Neuron (in vitro differentiated cells): ENCODE measurements at regions not wholly inside any gene's neighbourhood (a gene's known extent, or its start where the extent isn't known, plus 50 kb on each side); places are given as distances from the start of the nearest gene placed in this dataset.
"Not testable (repeated sequence)": the region's sequence is repeated elsewhere in the genome, so short reads cannot be mapped to it uniquely, and the experiment has no call there.

ENCODE experiments used
- H2AFZ ChIP-seq: one replicate; pipeline ENCODE4 v1.6.1; 2013; ENCODE audit warnings: low read depth, mild to moderate bottlenecking, inconsistent platforms, low read length, moderate library complexity
- H3K27me3 ChIP-seq: one replicate; pipeline ENCODE4 v1.6.1; 2013; ENCODE audit warnings: low read length; ENCODE audit not compliant: insufficient read depth
- H3K36me3 ChIP-seq: one replicate; pipeline ENCODE4 v1.6.1; 2013; ENCODE audit warnings: low read length; ENCODE audit not compliant: insufficient read depth
- H3K4me1 ChIP-seq: one replicate; pipeline ENCODE4 v1.6.1; 2013; ENCODE audit warnings: low read length; ENCODE audit not compliant: insufficient read depth
- H3K4me3 ChIP-seq: 2 replicates; pipeline ENCODE4 v1.5.1; 2013; ENCODE audit warnings: mild to moderate bottlenecking, low read length, moderate library complexity
- H3K9me3 ChIP-seq: one replicate; pipeline ENCODE4 v1.6.1; 2013; ENCODE audit warnings: low read length

DNA sequence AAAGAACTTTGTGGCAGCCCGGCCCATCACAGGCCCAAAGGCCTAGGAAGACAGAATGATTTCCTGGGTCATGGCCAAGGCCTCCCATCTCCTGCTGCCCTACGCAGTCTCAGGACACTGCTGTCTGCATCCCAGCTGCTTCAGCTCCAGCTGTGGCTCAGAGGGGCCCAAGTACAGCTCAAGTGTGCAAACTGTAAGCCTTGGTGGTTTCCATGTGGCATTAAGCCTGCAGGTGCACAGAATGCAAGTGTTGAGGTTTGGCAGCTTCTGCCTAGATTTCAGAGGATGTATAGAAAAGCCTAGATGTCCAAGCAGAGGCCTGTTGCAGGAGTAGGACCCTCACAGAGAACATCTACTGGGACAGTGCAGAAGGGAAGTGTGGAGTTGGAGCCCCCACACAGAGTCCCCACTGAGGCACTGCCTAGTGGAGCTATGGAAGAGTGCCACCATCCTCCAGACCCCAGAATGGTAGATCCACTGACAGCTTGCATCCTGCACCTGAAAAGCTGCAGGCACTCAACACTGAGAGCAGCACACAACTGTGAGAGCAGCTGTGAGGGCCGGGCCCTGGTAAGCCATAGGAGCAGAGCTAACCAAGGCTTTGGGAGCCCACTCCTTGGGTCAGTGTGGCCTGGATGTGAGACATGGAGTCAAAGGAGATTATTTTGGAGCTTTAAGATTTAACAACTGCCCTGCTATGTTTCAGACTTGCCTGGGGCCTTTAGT lies 208.2 kb upstream of the CMC1 start:
- H3K4me1 ChIP-seq: no peaks in the 10 kb centered on the region
- H3K27me3 ChIP-seq: no peaks in the 10 kb centered on the region
- H3K9me3 ChIP-seq: no peaks in the 10 kb centered on the region
- H3K36me3 ChIP-seq: no peaks in the 10 kb centered on the region
- H2AFZ ChIP-seq: no peak overlapping the region
- H3K4me3 ChIP-seq: no peak overlapping the region

DNA sequence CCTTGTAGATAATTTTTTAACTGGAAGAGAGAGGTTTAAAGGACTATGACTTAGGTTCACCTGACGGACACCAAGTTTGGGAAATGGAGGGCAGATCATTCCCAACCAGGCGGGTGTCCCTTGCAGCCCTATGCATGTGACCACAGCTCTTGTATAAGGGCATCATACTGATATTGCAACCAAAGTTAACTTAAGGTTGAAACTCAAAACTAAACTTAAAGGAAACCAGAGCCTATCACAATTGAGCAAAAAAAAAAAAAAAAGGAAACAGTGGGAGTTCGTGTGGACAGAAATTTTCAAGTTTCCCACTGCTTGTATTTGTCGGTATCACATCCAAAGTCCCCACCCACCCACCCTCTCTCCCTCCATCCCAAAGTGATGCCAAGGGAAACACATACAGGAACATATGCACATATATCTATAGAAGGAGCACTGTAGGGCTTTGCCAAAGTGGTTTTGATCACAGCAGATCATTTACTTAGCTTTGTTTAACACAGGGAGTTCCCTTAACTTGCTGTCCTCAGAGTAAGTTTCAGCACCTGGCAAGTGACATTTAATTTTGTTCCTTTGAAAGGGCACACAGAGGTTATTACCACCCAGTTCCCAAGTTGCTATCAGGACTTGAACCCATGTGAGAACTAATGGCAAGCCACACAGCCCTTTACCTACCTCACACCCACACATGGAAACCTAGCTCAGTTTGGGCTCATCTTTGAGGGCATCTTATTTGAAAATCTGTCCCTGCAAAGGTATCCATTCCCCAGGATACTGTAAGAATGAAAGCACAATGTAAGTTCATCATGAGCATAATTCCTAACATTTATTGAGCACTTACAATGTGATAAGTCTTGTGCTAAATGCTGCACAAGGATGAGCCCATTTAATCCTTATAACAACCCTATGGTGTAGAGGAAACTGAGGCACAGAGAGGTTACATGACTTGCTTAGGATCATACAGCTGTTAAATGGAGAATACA lies 204.5 kb upstream of the CMC1 start:
- Histone ChIP-seq H2AFZ (no peak overlapping the region), H3K4me3 (no peak overlapping the region), H3K4me1 (no peaks in the 10 kb centered on the region), H3K27me3 (no peaks in the 10 kb centered on the region), H3K9me3 (no peaks in the 10 kb centered on the region), H3K36me3 (no peaks in the 10 kb centered on the region)

DNA sequence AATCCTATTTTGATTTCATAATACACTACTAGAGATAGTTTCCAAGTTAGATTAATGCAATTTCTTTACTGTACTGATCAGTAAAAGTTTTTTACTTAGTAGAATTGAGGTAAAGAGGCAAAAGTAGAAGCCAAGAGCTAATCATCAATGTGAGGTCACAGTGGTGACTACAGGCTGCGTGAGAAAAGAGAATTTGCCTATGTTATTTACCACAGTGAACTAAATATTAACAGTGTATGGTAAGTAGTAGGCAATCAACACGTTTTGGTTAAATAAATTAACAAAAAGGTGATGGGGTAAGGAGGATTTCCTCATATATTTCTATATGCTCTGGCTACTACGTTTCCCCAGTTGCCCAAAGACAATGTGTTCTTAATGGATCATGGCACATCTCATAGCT lies 202.2 kb upstream of the CMC1 start:
- no peaks in the 10 kb centered on the region for H3K4me1 ChIP-seq
- no peak overlapping the region for H3K4me3 ChIP-seq
- H2AFZ ChIP-seq: no peak overlapping the region
- no peaks in the 10 kb centered on the region for H3K36me3 ChIP-seq
- H3K27me3 ChIP-seq: no peaks in the 10 kb centered on the region
- H3K9me3 ChIP-seq: no peaks in the 10 kb centered on the region

DNA sequence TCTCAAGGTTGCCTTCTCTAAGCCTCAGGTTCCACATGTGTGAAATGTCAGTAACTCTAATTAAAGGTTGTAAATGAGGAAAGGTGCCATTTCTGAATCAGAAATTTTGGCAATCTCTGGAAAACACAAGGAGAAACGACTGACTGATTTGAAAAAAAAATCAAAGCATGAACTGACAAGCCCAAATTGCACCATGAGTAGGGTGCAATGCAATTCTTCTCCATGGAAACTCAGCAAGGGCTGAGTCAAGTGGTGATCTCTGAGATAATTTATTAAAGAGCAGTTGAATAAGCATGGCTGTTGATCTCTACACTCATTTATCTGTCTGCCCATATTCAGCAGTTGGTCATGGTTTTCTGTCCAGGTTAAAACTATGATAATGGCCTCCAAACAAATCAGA lies 201.6 kb upstream of the CMC1 start:
- Histone ChIP-seq H3K9me3 (no peaks in the 10 kb centered on the region), H3K4me3 (no peak overlapping the region), H3K27me3 (no peaks in the 10 kb centered on the region), H2AFZ (no peak overlapping the region), H3K36me3 (no peaks in the 10 kb centered on the region), H3K4me1 (no peaks in the 10 kb centered on the region)

DNA sequence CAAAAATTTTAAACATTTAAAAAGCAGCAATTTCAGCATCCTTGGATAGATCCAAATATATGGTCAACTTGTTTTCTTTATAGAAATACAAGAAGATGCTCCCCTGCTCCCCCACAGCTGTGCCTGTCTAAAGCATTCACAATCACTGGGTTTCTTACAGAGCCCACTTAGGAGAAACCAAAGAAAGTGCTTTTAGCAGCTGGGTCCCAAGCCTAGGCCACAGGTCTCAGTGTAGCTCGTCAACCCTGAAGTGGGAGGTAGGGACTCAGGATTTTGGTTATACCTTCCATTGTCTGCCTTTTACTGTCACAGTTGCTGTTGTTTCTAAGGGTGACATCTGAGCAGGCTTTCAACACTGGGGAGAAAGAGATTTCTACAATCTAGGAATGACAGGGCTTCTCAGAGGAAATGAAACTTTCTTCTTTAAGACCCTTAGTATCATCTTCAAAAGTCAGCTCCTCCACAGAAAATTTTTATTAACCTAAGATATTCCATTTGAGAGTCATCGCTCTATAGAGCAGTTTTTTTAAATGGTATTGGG lies 199.3 kb upstream of the CMC1 start:
- no peaks in the 10 kb centered on the region for H3K27me3 ChIP-seq
- no peaks in the 10 kb centered on the region for H3K36me3 ChIP-seq
- H2AFZ ChIP-seq: no peak overlapping the region
- no peaks in the 10 kb centered on the region for H3K9me3 ChIP-seq
- no peak overlapping the region for H3K4me3 ChIP-seq
- H3K4me1 ChIP-seq: no peaks in the 10 kb centered on the region

DNA sequence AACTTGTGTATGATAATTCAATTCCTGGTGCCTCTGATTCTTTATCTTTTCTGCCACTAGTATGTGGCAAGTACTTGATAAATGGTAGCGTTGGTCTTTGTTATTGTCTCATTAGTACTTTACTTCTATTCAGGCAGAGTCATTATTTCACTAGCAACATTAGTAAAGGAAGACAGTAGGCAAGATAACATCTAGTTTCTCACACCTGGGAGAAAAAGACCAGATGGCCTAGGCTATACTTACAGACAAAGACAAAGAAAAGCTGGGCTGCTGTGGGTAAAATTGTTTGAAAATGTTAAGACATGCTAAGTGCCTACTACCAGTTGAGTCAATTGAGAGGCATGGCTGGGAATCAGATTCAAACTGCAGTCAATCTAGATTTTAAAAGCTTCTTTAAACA lies 198.7 kb upstream of the CMC1 start:
- Histone ChIP-seq H3K27me3 (no peaks in the 10 kb centered on the region), H3K36me3 (no peaks in the 10 kb centered on the region), H3K4me3 (no peak overlapping the region), H3K4me1 (no peaks in the 10 kb centered on the region), H3K9me3 (no peaks in the 10 kb centered on the region), H2AFZ (no peak overlapping the region)

DNA sequence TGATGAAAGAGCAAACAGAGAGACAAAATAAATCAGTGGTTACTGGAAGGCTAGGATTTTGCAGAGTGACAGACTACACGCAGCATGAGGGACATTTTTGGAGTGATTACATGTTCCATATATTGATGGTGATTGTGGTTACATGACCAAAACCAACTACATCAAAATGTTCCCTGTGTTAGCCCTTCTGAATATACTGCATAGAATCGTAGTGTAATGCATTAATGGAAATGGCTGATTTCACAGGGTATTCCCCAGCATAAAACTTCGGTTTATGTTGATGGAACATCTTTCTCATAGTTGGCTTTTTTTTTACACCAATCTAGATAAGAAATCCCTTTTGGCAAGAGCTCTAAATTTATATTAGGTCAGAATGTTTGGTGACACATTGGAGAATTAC lies 191.3 kb upstream of the CMC1 start:
- no peaks in the 10 kb centered on the region for H3K9me3 ChIP-seq
- H3K4me3 ChIP-seq: no peak overlapping the region
- no peaks in the 10 kb centered on the region for H3K4me1 ChIP-seq
- no peaks in the 10 kb centered on the region for H3K27me3 ChIP-seq
- no peak overlapping the region for H2AFZ ChIP-seq
- H3K36me3 ChIP-seq: no peaks in the 10 kb centered on the region

DNA sequence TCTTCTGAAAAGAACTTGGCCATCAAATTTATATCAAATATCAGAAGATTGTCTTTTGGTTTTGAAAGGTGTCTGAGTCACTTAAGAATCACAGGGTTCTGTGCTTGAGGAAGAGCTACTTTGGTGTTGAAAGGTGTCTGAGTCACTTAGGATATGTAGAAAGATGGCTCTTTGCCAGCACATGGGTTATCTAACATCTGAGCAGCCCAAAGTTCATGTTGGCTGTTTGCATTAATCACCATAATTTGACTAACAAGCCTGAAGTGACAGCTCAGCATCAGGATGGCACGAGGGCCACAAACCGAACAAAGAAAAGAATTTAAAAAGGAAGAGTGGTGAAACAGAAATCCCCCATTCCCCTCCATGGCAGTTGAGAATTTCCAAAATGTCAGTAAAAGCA lies 190.5 kb upstream of the CMC1 start:
- no peaks in the 10 kb centered on the region for H3K36me3 ChIP-seq
- no peaks in the 10 kb centered on the region for H3K4me1 ChIP-seq
- no peak overlapping the region for H3K4me3 ChIP-seq
- no peak overlapping the region for H2AFZ ChIP-seq
- no peaks in the 10 kb centered on the region for H3K27me3 ChIP-seq
- no peaks in the 10 kb centered on the region for H3K9me3 ChIP-seq

DNA sequence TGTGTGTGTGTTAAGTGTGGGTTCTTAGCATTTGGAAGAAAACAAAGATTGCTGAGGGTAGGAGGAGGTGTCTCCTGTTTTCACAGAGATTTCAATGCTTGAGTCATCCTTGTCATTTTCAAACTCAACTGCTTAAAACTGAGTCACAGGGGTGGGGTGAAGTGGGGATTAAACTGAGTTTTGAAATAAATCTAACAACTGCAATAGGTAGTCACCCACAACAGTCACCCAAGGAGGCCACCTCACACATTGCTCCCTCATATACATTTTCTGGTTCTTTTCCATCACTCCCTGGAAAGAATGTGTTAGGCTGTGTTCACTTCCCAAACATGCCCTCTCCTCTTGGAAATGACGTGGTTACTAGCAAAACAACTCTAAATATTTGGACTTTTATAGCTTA lies 187.7 kb upstream of the CMC1 start:
- H3K27me3 ChIP-seq: no peaks in the 10 kb centered on the region
- no peaks in the 10 kb centered on the region for H3K36me3 ChIP-seq
- no peaks in the 10 kb centered on the region for H3K9me3 ChIP-seq
- H3K4me3 ChIP-seq: no peak overlapping the region
- H2AFZ ChIP-seq: no peak overlapping the region
- H3K4me1 ChIP-seq: peaks cover 3% of the 10 kb centered on the region

DNA sequence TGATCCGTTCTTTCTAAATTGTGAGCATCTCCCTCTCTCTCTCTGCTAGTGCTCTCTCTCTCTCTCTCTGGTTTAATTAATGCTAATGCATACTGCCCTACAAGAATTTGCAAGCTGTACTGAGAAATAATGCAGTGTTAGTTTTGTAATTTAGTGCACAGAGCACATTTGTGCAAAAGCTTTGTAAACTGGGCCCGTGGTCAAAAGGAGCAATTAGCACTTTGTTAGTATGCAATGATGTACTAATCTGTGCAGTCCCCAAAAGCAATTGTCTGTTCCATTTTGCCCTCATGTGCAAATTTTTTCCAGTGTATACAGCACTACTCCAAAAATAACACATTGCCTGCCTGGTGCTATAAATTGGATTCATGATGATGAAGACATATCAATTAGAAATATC lies 184.6 kb upstream of the CMC1 start:
- Histone ChIP-seq H3K4me1 (peaks cover 3% of the 10 kb centered on the region), H3K36me3 (no peaks in the 10 kb centered on the region), H3K4me3 (no peak overlapping the region), H3K27me3 (no peaks in the 10 kb centered on the region), H3K9me3 (no peaks in the 10 kb centered on the region), H2AFZ (no peak overlapping the region)

DNA sequence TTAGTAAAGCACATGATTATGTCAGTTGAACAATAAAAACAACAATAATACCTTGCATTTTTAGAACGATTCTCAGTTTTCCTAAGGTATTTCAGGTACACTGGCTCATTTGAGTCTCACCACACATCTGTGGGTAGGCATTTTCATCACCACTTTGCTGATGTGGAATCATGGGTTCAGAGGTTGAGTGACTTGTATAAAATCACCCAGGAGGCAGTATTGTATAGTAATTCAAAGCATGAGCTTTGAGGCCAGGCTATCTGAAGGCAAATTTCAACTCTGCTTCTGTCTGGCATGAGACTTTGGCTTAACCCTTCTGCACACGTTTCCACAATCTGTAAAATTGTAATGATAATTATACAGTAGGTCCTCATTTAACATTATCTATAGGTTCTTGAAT lies 183.9 kb upstream of the CMC1 start:
- no peaks in the 10 kb centered on the region for H3K9me3 ChIP-seq
- H3K36me3 ChIP-seq: no peaks in the 10 kb centered on the region
- H2AFZ ChIP-seq: no peak overlapping the region
- H3K4me1 ChIP-seq: peaks cover 3% of the 10 kb centered on the region
- H3K4me3 ChIP-seq: no peak overlapping the region
- no peaks in the 10 kb centered on the region for H3K27me3 ChIP-seq

DNA sequence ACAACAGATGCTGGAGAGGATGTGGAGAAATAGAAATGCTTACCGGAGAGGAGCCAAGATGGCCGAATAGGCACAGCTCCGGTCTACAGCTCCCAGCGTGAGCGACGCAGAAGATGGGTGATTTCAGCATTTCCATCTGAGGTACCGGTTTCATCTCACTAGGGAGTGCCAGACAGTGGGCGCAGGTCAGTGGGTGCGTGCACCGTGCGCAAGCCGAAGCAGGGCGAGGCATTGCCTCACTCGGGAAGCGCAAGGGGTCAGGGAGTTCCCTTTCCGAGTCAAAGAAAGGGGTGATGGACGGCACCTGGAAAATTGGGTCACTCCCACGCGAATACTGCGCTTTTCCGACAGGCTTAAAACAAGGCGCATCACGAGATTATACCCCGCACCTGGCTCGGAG lies 182.2 kb upstream of the CMC1 start:
- not testable (repeated sequence) for H3K27me3 ChIP-seq, H3K9me3 ChIP-seq, H3K36me3 ChIP-seq, H3K4me3 ChIP-seq, H2AFZ ChIP-seq, H3K4me1 ChIP-seq

DNA sequence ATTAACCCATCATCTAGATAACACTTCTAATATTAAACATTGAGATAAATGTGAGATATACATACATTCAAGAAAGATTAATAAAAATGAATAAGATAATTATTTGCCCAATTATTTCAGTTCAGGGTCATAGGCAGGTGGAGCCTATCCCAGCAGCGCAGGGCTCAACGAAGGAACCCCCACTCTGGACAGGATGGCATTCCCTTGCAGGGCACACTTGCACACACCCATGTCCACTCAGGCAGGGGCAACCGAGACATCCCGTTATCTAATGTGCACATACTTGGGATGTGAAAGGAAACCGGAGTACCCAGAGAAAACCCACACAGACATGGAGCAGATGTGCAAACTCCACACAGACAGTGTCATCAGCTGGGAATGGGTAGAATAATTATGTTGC lies 175.4 kb upstream of the CMC1 start:
- H3K9me3 ChIP-seq: no peaks in the 10 kb centered on the region
- no peaks in the 10 kb centered on the region for H3K36me3 ChIP-seq
- no peak overlapping the region for H3K4me3 ChIP-seq
- H2AFZ ChIP-seq: no peak overlapping the region
- H3K4me1 ChIP-seq: no peaks in the 10 kb centered on the region
- no peaks in the 10 kb centered on the region for H3K27me3 ChIP-seq
